DMS53 (cell line): ENCODE measurements at regions not wholly inside any gene's neighbourhood (a gene's known extent, or its start where the extent isn't known, plus 50 kb on each side); places are given as distances from the start of the nearest gene placed in this dataset.
"Not testable (repeated sequence)": the region's sequence is repeated elsewhere in the genome, so short reads cannot be mapped to it uniquely, and the experiment has no call there.

Experiments
- DNase-seq: peaks from one replicate; lab custom pipeline; 2025; lab: John Stamatoyannopoulos, UW

GRCh38 chr1:79530055-79530454 lies 523.5 kb upstream of the ADGRL4 start:
- no peak for DNase-seq

GRCh38 chr1:79524126-79524525 lies 517.6 kb upstream of the ADGRL4 start:
- DNase-seq = no peak

GRCh38 chr1:79519084-79519760 lies 512.7 kb upstream of the ADGRL4 start:
- no peak for DNase-seq

- peak; percentile 23 for DNase-seq
Measured at GRCh38 chr1:79517470-79518224, 511.1 kb upstream of the ADGRL4 start.

- DNase-seq = no peak
Measured at GRCh38 chr1:79507770-79508169, 501.2 kb upstream of the ADGRL4 start.

GRCh38 chr1:79501153-79501552 lies 494.6 kb upstream of the ADGRL4 start:
- no peak for DNase-seq

- no peak for DNase-seq
Measured at GRCh38 chr1:79499541-79499940, 493.0 kb upstream of the ADGRL4 start.

GRCh38 chr1:79497193-79497773 lies 490.8 kb upstream of the ADGRL4 start:
- peak; percentile 80 for DNase-seq

- DNase-seq = no peak
Measured at GRCh38 chr1:79496129-79496528, 489.6 kb upstream of the ADGRL4 start.

GRCh38 chr1:79493702-79494101 lies 487.2 kb upstream of the ADGRL4 start:
- not testable (repeated sequence) for DNase-seq

- DNase-seq = not testable (repeated sequence)
Measured at GRCh38 chr1:79488572-79489121, 482.1 kb upstream of the ADGRL4 start.

- no peak for DNase-seq
Measured at GRCh38 chr1:79478728-79479373, 472.3 kb upstream of the ADGRL4 start.

- DNase-seq = no peak
Measured at GRCh38 chr1:79478160-79478559, 471.6 kb upstream of the ADGRL4 start.

- no peak for DNase-seq
Measured at GRCh38 chr1:79472067-79472656, 465.6 kb upstream of the ADGRL4 start.

GRCh38 chr1:79469139-79469538 lies 462.6 kb upstream of the ADGRL4 start:
- peak; percentile 17 for DNase-seq

- no peak for DNase-seq
Measured at GRCh38 chr1:79460773-79461436, 454.4 kb upstream of the ADGRL4 start.

- no peak for DNase-seq
Measured at GRCh38 chr1:79457562-79458224, 451.2 kb upstream of the ADGRL4 start.

- DNase-seq = no peak
Measured at GRCh38 chr1:79448426-79448825, 441.9 kb upstream of the ADGRL4 start.

GRCh38 chr1:79441238-79441637 lies 434.7 kb upstream of the ADGRL4 start:
- DNase-seq = no peak

- DNase-seq = no peak
Measured at GRCh38 chr1:79437540-79437939, 431.0 kb upstream of the ADGRL4 start.

GRCh38 chr1:79431340-79431739 lies 424.8 kb upstream of the ADGRL4 start:
- no peak for DNase-seq
